ENCODE measurements at regions not wholly inside any gene's neighbourhood (a gene's known extent, or its start where the extent isn't known, plus 50 kb on each side); places are given as distances from the start of the nearest gene placed in this dataset.

DNA sequence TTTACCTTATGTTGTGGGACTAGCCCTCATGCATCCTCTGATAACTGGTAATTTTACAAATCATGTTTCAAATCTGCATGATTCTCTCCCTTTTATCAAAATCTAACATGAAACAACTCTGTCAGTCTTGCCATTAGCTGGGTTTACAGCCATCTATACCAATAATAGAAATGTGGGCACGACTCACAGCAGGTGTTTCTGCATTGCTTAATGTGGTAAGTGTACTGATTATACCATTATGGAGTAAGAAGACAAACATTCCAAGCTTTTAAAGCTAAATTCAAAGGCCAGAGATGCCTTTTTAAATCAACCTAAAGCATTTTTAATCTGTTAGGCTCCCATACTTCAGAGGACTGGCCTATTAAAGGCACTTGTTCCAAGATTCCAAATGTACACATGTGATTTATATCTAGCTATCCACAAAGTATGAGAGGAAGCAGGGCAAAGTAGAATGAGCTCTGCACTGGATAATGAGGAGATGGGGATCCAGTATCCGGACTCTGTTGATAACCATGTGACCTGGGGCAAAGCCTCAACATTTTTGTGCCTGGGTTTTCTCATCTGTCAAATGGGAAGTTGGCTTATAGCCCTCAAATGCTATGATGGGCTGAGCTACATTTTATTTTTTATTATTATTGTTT lies 52.3 kb upstream of the FUT8 start:
- no peak for DNase-seq

DNA sequence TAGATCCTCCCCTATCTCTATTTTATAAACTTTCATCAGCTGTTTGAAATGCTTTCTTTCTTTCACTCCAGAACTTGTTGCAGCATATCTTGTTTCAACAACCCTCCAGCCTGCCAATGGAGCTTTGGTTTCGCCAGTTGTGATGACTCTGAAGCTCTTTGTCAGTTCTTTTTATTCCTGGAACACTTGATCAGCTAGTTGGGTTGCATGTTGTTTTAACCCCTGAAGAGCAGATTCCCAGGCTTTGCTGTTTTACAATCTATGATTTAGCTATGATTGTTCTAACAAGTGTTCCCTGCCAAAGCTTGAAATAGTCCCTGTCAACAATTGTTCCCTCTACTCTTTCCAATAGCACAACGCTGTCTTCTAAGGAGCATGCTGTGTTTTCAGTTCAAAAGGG lies 50.6 kb upstream of the FUT8 start:
- DNase-seq, result peak; percentile 12

All from DMS79 (cell line).